ENCODE measurements at regions not wholly inside any gene's neighbourhood (a gene's known extent, or its start where the extent isn't known, plus 50 kb on each side); places are given as distances from the start of the nearest gene placed in this dataset.
A peak's percentile ranks its signal among the peaks of the same experiment; 100 is the strongest.

- TF ChIP-seq, protein P1, sequence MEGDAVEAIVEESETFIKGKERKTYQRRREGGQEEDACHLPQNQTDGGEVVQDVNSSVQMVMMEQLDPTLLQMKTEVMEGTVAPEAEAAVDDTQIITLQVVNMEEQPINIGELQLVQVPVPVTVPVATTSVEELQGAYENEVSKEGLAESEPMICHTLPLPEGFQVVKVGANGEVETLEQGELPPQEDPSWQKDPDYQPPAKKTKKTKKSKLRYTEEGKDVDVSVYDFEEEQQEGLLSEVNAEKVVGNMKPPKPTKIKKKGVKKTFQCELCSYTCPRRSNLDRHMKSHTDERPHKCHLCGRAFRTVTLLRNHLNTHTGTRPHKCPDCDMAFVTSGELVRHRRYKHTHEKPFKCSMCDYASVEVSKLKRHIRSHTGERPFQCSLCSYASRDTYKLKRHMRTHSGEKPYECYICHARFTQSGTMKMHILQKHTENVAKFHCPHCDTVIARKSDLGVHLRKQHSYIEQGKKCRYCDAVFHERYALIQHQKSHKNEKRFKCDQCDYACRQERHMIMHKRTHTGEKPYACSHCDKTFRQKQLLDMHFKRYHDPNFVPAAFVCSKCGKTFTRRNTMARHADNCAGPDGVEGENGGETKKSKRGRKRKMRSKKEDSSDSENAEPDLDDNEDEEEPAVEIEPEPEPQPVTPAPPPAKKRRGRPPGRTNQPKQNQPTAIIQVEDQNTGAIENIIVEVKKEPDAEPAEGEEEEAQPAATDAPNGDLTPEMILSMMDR (IDR thresholded peaks at IDR 0.05; ENCODE audit: control extremely low read depth, extremely low read depth) = no peak
- Histone ChIP-seq H3K27ac (ENCODE audit: low read depth in 1 of 2, low read length in 1 of 2) (no peak overlapping the region), H3K9ac (ENCODE audit: insufficient read depth in 1 of 2, low read length in 2 of 2) (no peak overlapping the region), H3K9me3 (ENCODE audit: control insufficient read depth in 4 of 4, insufficient read depth in 3 of 4, low read length in 3 of 4) (no peaks in the 10 kb centered on the region), H3K27me3 (ENCODE audit: control insufficient read depth in 3 of 3, insufficient read depth in 3 of 3, low read length in 2 of 3) (no peaks in the 10 kb centered on the region), H3K36me3 (ENCODE audit: control insufficient read depth in 4 of 4, insufficient read depth in 4 of 4, low read length in 4 of 4) (no peaks in the 10 kb centered on the region), H3K4me1 (ENCODE audit: control insufficient read depth in 5 of 5, insufficient read depth in 5 of 5, low read length in 5 of 5) (no peaks in the 10 kb centered on the region), H3K4me3 (no peak overlapping the region)
- no peak for ATAC-seq (ENCODE audit: insufficient read depth, low FRiP score)
- 48 to 49% methylated on average over 23 of the region's 23 CpGs for whole genome bisulfite sequencing, 2 donors
- peak; percentile 6 to 39 (median 37) for DNase-seq
Observed at GRCh38 chr2:30026091-30027055, 105.0 kb upstream of the ALK start.

DNA sequence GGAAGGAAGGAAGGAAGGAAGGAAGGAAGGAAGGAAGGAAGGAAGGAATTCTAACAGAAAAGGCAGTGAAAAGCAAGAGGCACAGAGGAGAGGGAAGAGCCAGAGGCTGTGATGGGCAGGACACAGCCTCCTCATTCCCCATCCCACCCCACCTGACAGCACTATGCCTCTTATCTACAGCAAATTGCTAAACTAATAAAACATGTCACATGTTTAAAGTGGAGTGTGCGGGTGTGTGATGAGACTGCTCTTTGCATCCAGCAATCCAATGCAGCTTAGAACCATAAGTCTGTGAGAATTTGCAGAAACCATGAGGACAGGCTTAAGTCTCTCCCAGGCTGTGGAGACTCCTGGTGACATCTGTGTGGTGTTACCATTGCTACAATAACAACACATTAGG, 108.4 kb upstream of the ALK start:
- WGBS, 2 donors = 67 to 70% methylated on average over 1 of the region's 1 CpG
- Histone ChIP-seq H3K36me3 (ENCODE audit: control insufficient read depth in 4 of 4, insufficient read depth in 4 of 4, low read length in 4 of 4) (no peaks in the 10 kb centered on the region), H3K9ac (ENCODE audit: insufficient read depth in 1 of 2, low read length in 2 of 2) (no peak overlapping the region), H3K27me3 (ENCODE audit: control insufficient read depth in 3 of 3, insufficient read depth in 3 of 3, low read length in 2 of 3) (no peaks in the 10 kb centered on the region), H3K27ac (ENCODE audit: low read depth in 1 of 2, low read length in 1 of 2) (no peak overlapping the region), H3K4me3 (no peak overlapping the region), H3K4me1 (ENCODE audit: control insufficient read depth in 5 of 5, insufficient read depth in 5 of 5, low read length in 5 of 5) (no peaks in the 10 kb centered on the region), H3K9me3 (ENCODE audit: control insufficient read depth in 4 of 4, insufficient read depth in 3 of 4, low read length in 3 of 4) (no peaks in the 10 kb centered on the region)
- TF ChIP-seq, protein P1 (IDR thresholded peaks at IDR 0.05; ENCODE audit: control extremely low read depth, extremely low read depth) = no peak
- no peak for ATAC-seq (ENCODE audit: insufficient read depth, low FRiP score)
- peak in 1 of 3 donors; percentile 1 for DNase-seq

DNA sequence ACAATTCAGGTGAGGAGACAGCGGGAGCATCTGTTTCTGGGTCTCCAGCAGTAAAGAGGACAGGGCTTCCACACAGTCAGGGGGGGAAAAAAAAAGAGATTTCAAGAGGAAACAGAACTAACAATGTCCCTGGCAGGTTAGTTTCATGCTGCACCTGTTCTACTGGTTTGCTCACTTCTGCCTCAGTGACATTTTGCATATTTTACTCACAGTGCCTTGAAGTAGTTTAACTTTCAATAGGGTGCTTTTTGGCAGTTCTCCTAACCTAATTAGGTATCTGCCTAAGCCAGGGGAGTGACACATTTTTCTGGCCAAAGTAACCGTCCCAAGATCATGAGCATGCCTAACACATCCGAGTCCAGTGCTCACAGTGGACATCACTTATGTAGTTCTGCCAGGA, 109.0 kb upstream of the ALK start:
- no peaks in the 10 kb centered on the region for H3K36me3 ChIP-seq (ENCODE audit: control insufficient read depth in 4 of 4, insufficient read depth in 4 of 4, low read length in 4 of 4)
- no peak overlapping the region for H3K4me3 ChIP-seq
- DNase-seq (peak; percentile 35 to 75 (median 46)), ATAC-seq (ENCODE audit: insufficient read depth, low FRiP score) (no peak)
- no peaks in the 10 kb centered on the region for H3K4me1 ChIP-seq (ENCODE audit: control insufficient read depth in 5 of 5, insufficient read depth in 5 of 5, low read length in 5 of 5)
- no peaks in the 10 kb centered on the region for H3K9me3 ChIP-seq (ENCODE audit: control insufficient read depth in 4 of 4, insufficient read depth in 3 of 4, low read length in 3 of 4)
- no peaks in the 10 kb centered on the region for H3K27me3 ChIP-seq (ENCODE audit: control insufficient read depth in 3 of 3, insufficient read depth in 3 of 3, low read length in 2 of 3)
- WGBS, 2 donors = 59 to 82% methylated on average over 3 of the region's 3 CpGs
- H3K27ac ChIP-seq (ENCODE audit: low read depth in 1 of 2, low read length in 1 of 2) = no peak overlapping the region
- H3K9ac ChIP-seq (ENCODE audit: insufficient read depth in 1 of 2, low read length in 2 of 2) = no peak overlapping the region
- TF ChIP-seq, protein P1 (IDR thresholded peaks at IDR 0.05; ENCODE audit: control extremely low read depth, extremely low read depth) = no peak

All from lung (tissue), 11 donors.